Tibial nerve (tissue), 4 donors: ENCODE measurements at regions not wholly inside any gene's neighbourhood (a gene's known extent, or its start where the extent isn't known, plus 50 kb on each side); places are given as distances from the start of the nearest gene placed in this dataset.

Experiments
- CTCF ChIP-seq, 5 experiments: fragments of 200-600 bp in 3 of 5; fragments of 450-650 bp in 2 of 5; sonication (generic) in 3 of 5; IDR thresholded peaks; one replicate each; pipeline ENCODE4 v1.5.1; 2016 to 2019; ENCODE audit warnings: antibody characterized with exemption in 5 of 5, mild to moderate bottlenecking in 3 of 5, moderate library complexity in 2 of 5
- EP300 ChIP-seq, 2 donors: sonication (generic); formaldehyde crosslinking; IDR thresholded peaks; one replicate each; pipeline ENCODE4 v1.6.1; 2017; ENCODE audit warnings: antibody characterized with exemption in 2 of 2, mild to moderate bottlenecking in 1 of 2
- POLR2A ChIP-seq, 2 donors: fragments of 450-650 bp; IDR thresholded peaks; one replicate each; pipeline ENCODE4 v1.6.1; 2017; ENCODE audit warnings: antibody characterized with exemption in 2 of 2, mild to moderate bottlenecking in 2 of 2, moderate library complexity in 2 of 2

- no peak for TF ChIP-seq CTCF (IDR thresholded peaks at IDR 0.05)
- no peak for TF ChIP-seq POLR2A (IDR thresholded peaks at IDR 0.05)
- no peak for TF ChIP-seq EP300 (IDR thresholded peaks at IDR 0.05)
These were observed 68.5 kb upstream of the FREM2 start for GRCh38 chr13:38618336-38618735.
